ENCODE measurements at regions not wholly inside any gene's neighbourhood (a gene's known extent, or its start where the extent isn't known, plus 50 kb on each side); places are given as distances from the start of the nearest gene placed in this dataset.

DNA sequence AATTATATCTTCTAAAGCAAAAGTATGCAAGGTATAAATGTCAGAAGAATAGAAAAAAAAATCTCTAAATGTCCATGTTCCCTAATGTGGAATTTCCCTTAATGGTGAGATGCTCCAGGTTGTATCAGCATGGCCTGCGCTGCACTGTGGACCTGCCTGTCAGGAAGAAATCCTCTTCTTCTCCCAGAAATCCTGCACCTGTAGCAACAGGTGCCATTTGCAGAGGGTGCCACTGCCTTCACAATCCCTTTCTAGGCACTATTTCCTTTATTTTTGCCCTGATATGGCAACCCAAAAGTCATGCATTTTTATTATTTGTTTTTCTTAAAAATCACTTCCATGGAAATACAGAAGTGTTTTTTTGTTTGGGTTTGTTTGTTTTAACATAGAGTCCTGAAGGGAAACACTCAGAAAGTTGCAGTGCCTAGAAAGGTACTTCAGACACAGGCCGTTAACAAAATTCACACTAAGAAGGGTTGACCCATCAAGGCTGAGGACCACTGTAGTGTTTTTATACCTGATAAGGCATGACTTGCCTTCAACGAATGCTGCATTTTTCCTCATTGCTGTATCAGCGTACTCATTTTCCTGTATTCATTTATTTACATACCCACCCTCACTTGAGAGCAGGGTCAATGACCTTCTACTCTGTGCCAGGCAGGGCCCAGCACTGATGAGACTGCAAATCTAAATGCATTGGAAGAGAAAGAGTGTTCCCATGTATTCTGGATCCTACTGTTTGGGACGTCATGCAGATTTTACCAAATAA, 177.8 kb downstream of the SNX18 start:
- DNase-seq (peak; percentile 28 to 38 (median 30)), ATAC-seq (ENCODE audit: insufficient read depth, low FRiP score) (peak; percentile 89)
- Histone ChIP-seq H3K9ac (ENCODE audit: insufficient read depth in 1 of 2, low read length in 2 of 2) (no peak overlapping the region), H3K27me3 (ENCODE audit: control insufficient read depth in 3 of 3, insufficient read depth in 3 of 3, low read length in 2 of 3) (no peaks in the 10 kb centered on the region), H3K4me1 (ENCODE audit: control insufficient read depth in 5 of 5, insufficient read depth in 5 of 5, low read length in 5 of 5) (peaks cover 0 to 60% (median 16%) of the 10 kb centered on the region in 5 donors), H3K27ac (ENCODE audit: low read depth in 1 of 2, low read length in 1 of 2) (no peak overlapping the region), H3K4me3 (no peak overlapping the region), H3K9me3 (ENCODE audit: control insufficient read depth in 4 of 4, insufficient read depth in 3 of 4, low read length in 3 of 4) (no peaks in the 10 kb centered on the region), H3K36me3 (ENCODE audit: control insufficient read depth in 4 of 4, insufficient read depth in 4 of 4, low read length in 4 of 4) (no peaks in the 10 kb centered on the region)
- TF ChIP-seq, protein P1, sequence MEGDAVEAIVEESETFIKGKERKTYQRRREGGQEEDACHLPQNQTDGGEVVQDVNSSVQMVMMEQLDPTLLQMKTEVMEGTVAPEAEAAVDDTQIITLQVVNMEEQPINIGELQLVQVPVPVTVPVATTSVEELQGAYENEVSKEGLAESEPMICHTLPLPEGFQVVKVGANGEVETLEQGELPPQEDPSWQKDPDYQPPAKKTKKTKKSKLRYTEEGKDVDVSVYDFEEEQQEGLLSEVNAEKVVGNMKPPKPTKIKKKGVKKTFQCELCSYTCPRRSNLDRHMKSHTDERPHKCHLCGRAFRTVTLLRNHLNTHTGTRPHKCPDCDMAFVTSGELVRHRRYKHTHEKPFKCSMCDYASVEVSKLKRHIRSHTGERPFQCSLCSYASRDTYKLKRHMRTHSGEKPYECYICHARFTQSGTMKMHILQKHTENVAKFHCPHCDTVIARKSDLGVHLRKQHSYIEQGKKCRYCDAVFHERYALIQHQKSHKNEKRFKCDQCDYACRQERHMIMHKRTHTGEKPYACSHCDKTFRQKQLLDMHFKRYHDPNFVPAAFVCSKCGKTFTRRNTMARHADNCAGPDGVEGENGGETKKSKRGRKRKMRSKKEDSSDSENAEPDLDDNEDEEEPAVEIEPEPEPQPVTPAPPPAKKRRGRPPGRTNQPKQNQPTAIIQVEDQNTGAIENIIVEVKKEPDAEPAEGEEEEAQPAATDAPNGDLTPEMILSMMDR (IDR thresholded peaks at IDR 0.05; ENCODE audit: control extremely low read depth, extremely low read depth): no peak
- WGBS, 2 donors: 65 to 88% methylated on average over 5 of the region's 5 CpGs

- DNase-seq (peak; percentile 90 to 96 (median 95)), ATAC-seq (ENCODE audit: insufficient read depth, low FRiP score) (no peak)
- WGBS, 2 donors: 87 to 88% methylated on average over 7 of the region's 7 CpGs
- H3K4me1 ChIP-seq (ENCODE audit: control insufficient read depth in 5 of 5, insufficient read depth in 5 of 5, low read length in 5 of 5): peaks cover 0 to 60% (median 16%) of the 10 kb centered on the region in 5 donors
- H3K36me3 ChIP-seq (ENCODE audit: control insufficient read depth in 4 of 4, insufficient read depth in 4 of 4, low read length in 4 of 4): no peaks in the 10 kb centered on the region
- H3K27ac ChIP-seq (ENCODE audit: low read depth in 1 of 2, low read length in 1 of 2): no peak overlapping the region
- H3K27me3 ChIP-seq (ENCODE audit: control insufficient read depth in 3 of 3, insufficient read depth in 3 of 3, low read length in 2 of 3): no peaks in the 10 kb centered on the region
- no peak overlapping the region for H3K4me3 ChIP-seq
- H3K9me3 ChIP-seq (ENCODE audit: control insufficient read depth in 4 of 4, insufficient read depth in 3 of 4, low read length in 3 of 4): no peaks in the 10 kb centered on the region
- no peak overlapping the region for H3K9ac ChIP-seq (ENCODE audit: insufficient read depth in 1 of 2, low read length in 2 of 2)
- TF ChIP-seq, protein P1 (IDR thresholded peaks at IDR 0.05; ENCODE audit: control extremely low read depth, extremely low read depth): no peak
These were observed 176.5 kb downstream of the SNX18 start for GRCh38 chr5:54693936-54694657.

- DNase-seq: no peak
- H3K9ac ChIP-seq (ENCODE audit: insufficient read depth in 1 of 2, low read length in 2 of 2): no peak overlapping the region
- no peaks in the 10 kb centered on the region for H3K36me3 ChIP-seq (ENCODE audit: control insufficient read depth in 4 of 4, insufficient read depth in 4 of 4, low read length in 4 of 4)
- H3K4me3 ChIP-seq: no peak overlapping the region
- peaks cover 0 to 52% (median 13%) of the 10 kb centered on the region in 5 donors for H3K4me1 ChIP-seq (ENCODE audit: control insufficient read depth in 5 of 5, insufficient read depth in 5 of 5, low read length in 5 of 5)
- no peaks in the 10 kb centered on the region for H3K27me3 ChIP-seq (ENCODE audit: control insufficient read depth in 3 of 3, insufficient read depth in 3 of 3, low read length in 2 of 3)
- H3K27ac ChIP-seq (ENCODE audit: low read depth in 1 of 2, low read length in 1 of 2): no peak overlapping the region
- TF ChIP-seq, protein P1 (IDR thresholded peaks at IDR 0.05; ENCODE audit: control extremely low read depth, extremely low read depth): no peak
- no peak for ATAC-seq (ENCODE audit: insufficient read depth, low FRiP score)
- no peaks in the 10 kb centered on the region for H3K9me3 ChIP-seq (ENCODE audit: control insufficient read depth in 4 of 4, insufficient read depth in 3 of 4, low read length in 3 of 4)
- whole genome bisulfite sequencing, 2 donors: 72 to 79% methylated on average over 4 of the region's 4 CpGs
These were observed 175.1 kb downstream of the SNX18 start for GRCh38 chr5:54692631-54693030.

Data from lung (tissue), 11 donors.